Esophagus muscularis mucosa (tissue), 3 donors: ENCODE measurements at regions not wholly inside any gene's neighbourhood (a gene's known extent, or its start where the extent isn't known, plus 50 kb on each side); places are given as distances from the start of the nearest gene placed in this dataset.

Experiments
- POLR2A ChIP-seq: fragments of 450-650 bp; IDR thresholded peaks from one replicate; pipeline ENCODE4 v1.6.1; 2017; ENCODE audit warnings: antibody characterized with exemption, moderate library complexity, mild to moderate bottlenecking, low read depth
- POLR2AphosphoS5 ChIP-seq, 2 donors: sonication (generic); formaldehyde crosslinking; IDR thresholded peaks; one replicate each; pipeline ENCODE4 v1.6.1; 2017; ENCODE audit warnings: antibody characterized with exemption in 2 of 2
- TF ChIP-seq, protein P1 (sequence below), 3 experiments: fragments of 200-600 bp in 2 of 3; fragments of 450-650 bp in 1 of 3; sonication (generic) in 2 of 3; IDR thresholded peaks; one replicate each; pipeline ENCODE4 v1.5.1; 2017 to 2019; ENCODE audit warnings: antibody characterized with exemption in 3 of 3, mild to moderate bottlenecking in 2 of 3, moderate library complexity in 1 of 3

DNA sequence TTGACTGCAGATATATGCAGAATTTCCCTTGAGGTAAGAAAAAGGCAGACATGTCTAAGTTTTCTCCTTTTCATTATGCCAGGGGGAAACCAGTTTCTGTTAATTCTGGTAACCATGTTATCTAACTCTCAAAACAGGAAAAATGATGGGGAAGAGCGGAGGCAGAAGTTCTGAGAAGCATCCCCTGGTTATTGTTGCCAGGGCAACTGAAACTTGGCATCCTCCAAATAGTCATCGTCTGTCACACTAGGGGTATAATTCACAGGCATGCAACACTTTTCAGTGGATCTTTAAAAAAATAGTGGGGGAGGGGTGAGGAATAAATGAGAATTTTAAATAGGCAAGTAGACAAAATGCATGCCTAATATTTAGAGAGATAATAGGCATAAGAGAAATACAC, 715.3 kb upstream of the CXADR start:
- TF ChIP-seq, protein P1, sequence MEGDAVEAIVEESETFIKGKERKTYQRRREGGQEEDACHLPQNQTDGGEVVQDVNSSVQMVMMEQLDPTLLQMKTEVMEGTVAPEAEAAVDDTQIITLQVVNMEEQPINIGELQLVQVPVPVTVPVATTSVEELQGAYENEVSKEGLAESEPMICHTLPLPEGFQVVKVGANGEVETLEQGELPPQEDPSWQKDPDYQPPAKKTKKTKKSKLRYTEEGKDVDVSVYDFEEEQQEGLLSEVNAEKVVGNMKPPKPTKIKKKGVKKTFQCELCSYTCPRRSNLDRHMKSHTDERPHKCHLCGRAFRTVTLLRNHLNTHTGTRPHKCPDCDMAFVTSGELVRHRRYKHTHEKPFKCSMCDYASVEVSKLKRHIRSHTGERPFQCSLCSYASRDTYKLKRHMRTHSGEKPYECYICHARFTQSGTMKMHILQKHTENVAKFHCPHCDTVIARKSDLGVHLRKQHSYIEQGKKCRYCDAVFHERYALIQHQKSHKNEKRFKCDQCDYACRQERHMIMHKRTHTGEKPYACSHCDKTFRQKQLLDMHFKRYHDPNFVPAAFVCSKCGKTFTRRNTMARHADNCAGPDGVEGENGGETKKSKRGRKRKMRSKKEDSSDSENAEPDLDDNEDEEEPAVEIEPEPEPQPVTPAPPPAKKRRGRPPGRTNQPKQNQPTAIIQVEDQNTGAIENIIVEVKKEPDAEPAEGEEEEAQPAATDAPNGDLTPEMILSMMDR (IDR thresholded peaks at IDR 0.05) = no peak
- TF ChIP-seq POLR2A (no peak), POLR2AphosphoS5 (IDR thresholded peaks at IDR 0.05) (no peak)
